Activated CD4-positive, alpha-beta T cell treated with anti-CD3 and anti-CD28 coated beads for 4 hours (primary cell): ENCODE measurements at regions not wholly inside any gene's neighbourhood (a gene's known extent, or its start where the extent isn't known, plus 50 kb on each side); places are given as distances from the start of the nearest gene placed in this dataset.

Experiments
- DNase-seq, 2 donors: peaks; one replicate each; pipeline ENCODE4 v3.0.0-alpha.2; 2020

- no peak for DNase-seq
Observed at GRCh38 chr17:33352526-33352925, 59.4 kb upstream of the ASIC2 start.

- no peak for DNase-seq
Observed at GRCh38 chr17:33356266-33356665, 63.2 kb upstream of the ASIC2 start.

- DNase-seq = no peak
Observed at GRCh38 chr17:33363475-33363874, 70.4 kb upstream of the ASIC2 start.

GRCh38 chr17:33366960-33367359 lies 73.9 kb upstream of the ASIC2 start:
- DNase-seq = no peak

- DNase-seq = no peak
Observed at GRCh38 chr17:33369149-33369548, 76.1 kb upstream of the ASIC2 start.

- no peak for DNase-seq
Observed at GRCh38 chr17:33369876-33370275, 76.8 kb upstream of the ASIC2 start.

- DNase-seq = no peak
Observed at GRCh38 chr17:33370401-33370800, 77.3 kb upstream of the ASIC2 start.

GRCh38 chr17:33371377-33371776 lies 78.3 kb upstream of the ASIC2 start:
- no peak for DNase-seq

GRCh38 chr17:33373273-33373672 lies 80.2 kb upstream of the ASIC2 start:
- no peak for DNase-seq

GRCh38 chr17:33375103-33375502 lies 82.0 kb upstream of the ASIC2 start:
- no peak for DNase-seq

- no peak for DNase-seq
Observed at GRCh38 chr17:33375783-33376182, 82.7 kb upstream of the ASIC2 start.

- DNase-seq = no peak
Observed at GRCh38 chr17:33377837-33378595, 84.9 kb upstream of the ASIC2 start.

- DNase-seq = no peak
Observed at GRCh38 chr17:33381201-33381600, 88.1 kb upstream of the ASIC2 start.

GRCh38 chr17:33383488-33384023 lies 90.5 kb upstream of the ASIC2 start:
- DNase-seq = no peak

- no peak for DNase-seq
Observed at GRCh38 chr17:33385133-33385532, 92.0 kb upstream of the ASIC2 start.

- no peak for DNase-seq
Observed at GRCh38 chr17:33385713-33386112, 92.6 kb upstream of the ASIC2 start.

GRCh38 chr17:33387406-33387805 lies 94.3 kb upstream of the ASIC2 start:
- no peak for DNase-seq

- DNase-seq = no peak
Observed at GRCh38 chr17:33389504-33390135, 96.5 kb upstream of the ASIC2 start.

- no peak for DNase-seq
Observed at GRCh38 chr17:33390479-33391176, 97.5 kb upstream of the ASIC2 start.

GRCh38 chr17:33396818-33397217 lies 103.7 kb upstream of the ASIC2 start:
- DNase-seq = no peak

GRCh38 chr17:33398386-33398785 lies 105.3 kb upstream of the ASIC2 start:
- DNase-seq = no peak

GRCh38 chr17:33401249-33401648 lies 108.2 kb upstream of the ASIC2 start:
- no peak for DNase-seq

GRCh38 chr17:33403194-33403593 lies 110.1 kb upstream of the ASIC2 start:
- no peak for DNase-seq
